ENCODE measurements at regions not wholly inside any gene's neighbourhood (a gene's known extent, or its start where the extent isn't known, plus 50 kb on each side); places are given as distances from the start of the nearest gene placed in this dataset.

DNA sequence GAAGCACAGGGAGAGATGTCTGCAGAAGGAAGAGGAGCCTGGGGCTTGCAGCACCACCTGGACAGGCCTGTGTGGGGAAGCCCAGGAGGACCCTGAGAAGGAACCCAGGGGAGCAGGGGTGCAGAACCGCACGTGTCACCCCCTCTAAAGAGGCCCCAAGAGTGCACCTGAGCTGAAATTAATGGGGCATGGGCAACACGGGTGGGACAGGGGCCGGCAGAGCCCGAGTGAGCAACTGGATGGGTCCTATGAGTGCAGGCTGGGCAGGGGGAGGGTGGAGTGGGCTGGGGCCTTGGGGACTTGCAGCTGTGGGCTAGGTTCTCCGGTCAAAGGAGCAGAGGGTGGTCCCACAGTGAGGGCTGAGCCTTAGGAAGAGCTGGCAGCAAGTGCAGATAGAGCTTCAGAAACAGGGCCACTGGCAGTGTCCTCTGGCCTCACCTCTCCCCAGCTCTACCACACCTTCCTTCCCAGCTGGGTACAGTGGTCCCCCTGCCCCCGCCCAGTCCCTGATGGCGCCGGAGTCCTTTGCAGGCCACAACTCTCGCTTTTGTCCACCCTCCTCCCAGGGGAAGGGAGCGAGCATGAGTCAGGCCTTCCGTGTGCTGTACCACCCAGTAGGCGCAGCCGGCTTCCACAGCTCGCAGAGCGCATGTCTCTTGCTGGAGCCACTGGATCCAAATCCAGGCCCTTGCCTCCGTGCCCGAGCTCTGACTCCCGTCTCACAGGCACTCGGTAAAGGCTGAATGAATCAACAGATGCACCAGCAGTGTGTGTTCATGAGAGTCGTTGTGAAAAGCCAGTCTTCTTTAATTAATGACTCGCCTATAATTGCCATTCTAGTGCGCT lies 131.6 kb downstream of the HMX1 start:
- Mint-ChIP-seq H3K4me3 (no peak overlapping the region), H3K27ac (no peak overlapping the region), H3K27me3 (no peaks in the 10 kb centered on the region), H3K4me1 (no peaks in the 10 kb centered on the region), H3K36me3 (no peaks in the 10 kb centered on the region), H3K9me3 (peaks cover 0 to 3% of the 10 kb centered on the region in 2 donors)
- DNase-seq, result no peak
- ATAC-seq (replicated peaks), result no peak

DNA sequence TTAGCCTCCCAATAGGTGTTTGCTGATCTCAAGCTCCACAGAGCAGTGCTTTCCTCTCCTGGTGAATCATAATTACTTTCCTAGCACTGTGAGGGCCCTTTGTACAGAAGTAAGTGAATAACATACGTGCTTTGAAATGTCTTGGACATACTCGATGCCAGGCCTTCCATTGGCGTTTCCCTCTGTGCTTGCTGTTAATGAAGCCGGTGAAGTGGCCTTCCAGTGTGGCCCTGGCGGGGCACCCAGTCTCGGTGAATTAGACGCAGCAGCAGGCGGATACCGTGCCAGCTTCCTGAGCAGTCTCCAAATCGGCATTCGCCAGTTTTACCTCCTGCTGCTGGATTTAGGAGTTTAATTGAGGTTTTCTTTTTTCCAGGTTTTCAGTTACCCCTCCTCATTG lies 132.3 kb downstream of the HMX1 start:
- H3K36me3 Mint-ChIP-seq, result no peaks in the 10 kb centered on the region
- no peak for ATAC-seq (replicated peaks)
- no peak for DNase-seq
- H3K27ac Mint-ChIP-seq, result no peak overlapping the region
- no peaks in the 10 kb centered on the region for H3K4me1 Mint-ChIP-seq
- H3K27me3 Mint-ChIP-seq, result no peaks in the 10 kb centered on the region
- peaks cover 0 to 6% of the 10 kb centered on the region in 2 donors for H3K9me3 Mint-ChIP-seq
- no peak overlapping the region for H3K4me3 Mint-ChIP-seq

DNA sequence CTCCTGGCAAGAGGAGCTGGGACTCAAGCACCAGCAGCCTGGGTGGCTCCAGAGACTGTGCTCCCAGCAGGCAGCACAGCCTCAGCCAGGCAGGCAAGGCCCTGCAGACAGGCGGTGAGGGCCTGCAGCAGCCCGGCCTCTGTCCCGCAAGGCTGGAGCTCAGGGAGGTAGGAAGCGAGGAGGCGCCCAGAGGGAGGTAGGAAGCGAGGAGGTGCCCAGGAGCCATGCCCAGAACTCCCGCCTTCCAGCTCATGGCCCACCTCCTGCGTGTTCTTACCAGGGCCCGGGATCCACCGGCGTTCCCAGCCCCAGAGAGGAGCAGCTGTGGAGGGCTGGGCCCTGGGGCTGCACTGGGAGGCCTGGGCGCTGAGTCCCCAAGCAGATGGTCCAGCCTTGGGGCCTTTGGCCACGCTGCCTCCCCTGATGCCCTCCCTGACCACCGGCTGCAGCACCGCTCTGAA lies 133.1 kb downstream of the HMX1 start:
- H3K36me3 Mint-ChIP-seq, result no peaks in the 10 kb centered on the region
- no peak for ATAC-seq (replicated peaks)
- H3K27me3 Mint-ChIP-seq, result no peaks in the 10 kb centered on the region
- no peak overlapping the region for H3K27ac Mint-ChIP-seq
- peaks cover 0 to 9% of the 10 kb centered on the region in 2 donors for H3K9me3 Mint-ChIP-seq
- no peak for DNase-seq
- H3K4me3 Mint-ChIP-seq, result no peak overlapping the region
- no peaks in the 10 kb centered on the region for H3K4me1 Mint-ChIP-seq

DNA sequence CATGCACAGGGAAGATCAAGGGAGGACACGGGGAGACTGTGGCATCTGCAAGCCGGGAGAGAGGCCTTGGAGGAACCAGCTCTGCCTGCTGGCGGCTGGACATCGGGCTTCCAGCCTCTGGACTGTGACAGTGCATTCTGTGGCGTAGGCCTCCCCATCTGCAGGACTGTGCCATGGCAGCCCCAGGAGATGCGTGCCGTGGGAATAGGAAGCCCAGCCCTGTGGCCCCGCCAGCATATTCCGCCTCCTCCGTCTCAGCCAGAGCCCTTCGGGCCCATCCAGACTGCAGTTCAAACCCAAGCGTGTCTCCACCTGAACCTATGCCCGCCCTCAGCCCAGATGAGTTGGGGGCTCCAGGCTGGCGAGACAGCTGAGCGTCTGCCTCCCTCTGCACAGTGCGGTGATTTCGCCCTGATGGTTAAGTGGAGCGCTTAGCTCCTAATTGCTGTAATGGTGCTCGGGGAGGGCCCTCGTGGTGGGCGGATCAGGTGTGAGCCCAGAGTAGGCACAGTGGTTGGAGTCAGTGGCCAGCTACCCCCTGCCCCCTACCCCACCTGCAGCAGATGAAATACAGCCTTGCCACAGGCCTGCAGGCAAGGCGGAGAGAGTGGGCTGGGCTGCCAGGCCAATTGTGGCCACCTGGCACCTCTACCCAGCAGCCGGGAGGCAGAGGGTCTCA lies 133.9 kb downstream of the HMX1 start:
- no peak for ATAC-seq (replicated peaks)
- Mint-ChIP-seq H3K9me3 (peaks cover 2 to 7% of the 10 kb centered on the region in 2 donors), H3K36me3 (no peaks in the 10 kb centered on the region), H3K4me3 (no peak overlapping the region), H3K27ac (no peak overlapping the region), H3K4me1 (no peaks in the 10 kb centered on the region), H3K27me3 (no peaks in the 10 kb centered on the region)
- DNase-seq, result no peak

DNA sequence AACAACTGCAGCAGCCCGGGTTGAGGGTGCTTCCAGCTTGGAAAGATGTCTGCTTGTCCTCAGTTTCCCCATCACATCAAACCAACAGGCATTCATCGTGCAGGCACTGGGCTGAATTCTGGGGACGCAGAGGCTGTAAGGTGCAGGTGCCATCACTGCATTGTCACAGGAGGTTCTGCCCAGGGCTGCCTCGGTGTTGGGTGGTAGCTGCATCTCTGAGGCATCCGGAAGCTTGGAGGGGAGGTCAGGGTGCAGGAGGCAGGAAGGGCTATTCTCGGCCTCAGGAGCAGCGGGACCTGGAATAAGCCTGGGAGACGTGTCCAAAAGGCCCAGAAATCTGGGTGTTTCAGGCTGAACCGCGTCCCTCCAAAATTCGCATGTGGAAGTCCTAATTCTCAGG lies 134.6 kb downstream of the HMX1 start:
- H3K9me3 Mint-ChIP-seq, result peaks cover 3 to 9% of the 10 kb centered on the region in 2 donors
- H3K27me3 Mint-ChIP-seq, result no peaks in the 10 kb centered on the region
- no peaks in the 10 kb centered on the region for H3K4me1 Mint-ChIP-seq
- no peak overlapping the region for H3K4me3 Mint-ChIP-seq
- no peaks in the 10 kb centered on the region for H3K36me3 Mint-ChIP-seq
- DNase-seq (no peak), ATAC-seq (replicated peaks) (no peak)
- no peak overlapping the region for H3K27ac Mint-ChIP-seq

DNA sequence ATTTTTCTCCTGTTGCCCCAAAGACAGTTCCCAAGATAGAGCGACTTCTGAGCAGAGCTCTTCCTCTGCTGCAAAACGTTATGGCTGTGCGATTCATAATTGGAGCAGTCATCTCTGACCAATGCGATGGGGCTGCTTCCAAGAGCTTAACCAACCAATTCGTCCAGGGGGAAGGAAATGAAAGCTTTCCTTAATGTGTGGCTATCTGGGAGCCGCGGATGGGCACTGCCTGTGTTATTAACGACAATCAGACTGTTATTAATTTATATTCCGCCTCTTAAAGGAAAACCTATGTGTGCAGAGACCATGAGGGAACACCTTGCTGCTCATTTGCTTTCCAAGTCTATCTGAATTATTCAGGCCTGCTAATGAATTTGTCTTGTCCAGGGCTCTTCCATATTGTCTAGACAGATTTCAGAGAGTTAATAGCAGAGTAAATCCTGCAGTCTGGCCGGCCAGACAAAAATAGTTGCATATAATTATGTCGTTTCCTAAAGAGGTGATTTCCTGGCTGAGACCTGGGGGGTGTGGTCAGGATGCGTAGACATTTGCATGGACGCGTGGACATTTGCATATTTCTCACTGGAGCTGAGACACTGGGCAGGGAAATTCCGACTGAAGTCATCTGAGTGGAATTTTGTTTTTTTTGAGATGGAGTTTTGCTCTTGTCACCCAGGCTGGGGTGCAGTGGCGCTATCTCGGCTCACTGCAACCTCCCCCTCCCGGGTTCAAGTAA lies 135.4 kb downstream of the HMX1 start:
- DNase-seq (no peak), ATAC-seq (replicated peaks) (no peak)
- Mint-ChIP-seq H3K4me3 (no peak overlapping the region), H3K27ac (no peak overlapping the region), H3K36me3 (no peaks in the 10 kb centered on the region), H3K27me3 (no peaks in the 10 kb centered on the region), H3K4me1 (no peaks in the 10 kb centered on the region), H3K9me3 (peaks cover 3 to 11% of the 10 kb centered on the region in 2 donors)

DNA sequence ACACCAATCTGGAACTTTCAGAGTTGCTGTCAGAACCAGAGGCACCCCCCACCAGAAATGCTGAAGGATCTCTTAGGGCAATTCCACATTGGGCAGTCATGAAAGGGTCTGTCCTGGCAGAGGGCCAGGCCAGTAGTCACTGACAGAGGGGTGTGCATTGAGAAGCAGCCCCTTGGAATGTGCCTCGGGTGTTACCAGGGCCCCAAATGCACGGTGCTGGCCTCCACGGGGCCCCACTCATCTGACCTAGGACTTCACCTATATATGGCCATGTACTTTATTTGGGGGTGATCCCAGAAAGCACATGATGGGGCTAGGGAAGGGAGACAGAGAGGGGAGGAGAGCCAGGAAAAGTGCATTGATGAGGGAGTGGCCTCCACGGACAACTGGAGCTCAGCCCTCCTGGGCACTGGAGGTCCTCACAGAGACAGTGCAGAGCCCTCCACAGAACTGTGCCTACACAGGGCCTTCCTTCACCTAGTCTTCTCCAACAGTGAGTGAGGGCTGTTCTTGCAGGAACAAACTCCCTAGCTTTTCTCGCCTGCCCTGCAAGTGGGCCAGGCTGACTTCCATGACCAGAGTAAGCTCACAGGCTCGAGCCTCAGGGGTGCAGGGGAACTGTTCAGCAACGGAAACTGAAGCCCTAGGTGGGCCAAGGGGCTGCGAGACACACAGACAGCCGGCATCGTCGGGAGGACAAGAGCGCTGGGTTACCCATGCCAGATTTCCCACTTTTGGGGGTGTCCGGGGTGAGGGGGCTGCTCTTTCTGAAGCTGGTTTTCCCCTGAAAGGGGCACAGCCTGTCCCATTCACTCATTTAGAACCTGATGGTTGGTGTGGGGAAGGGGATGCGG lies 136.2 kb downstream of the HMX1 start:
- Mint-ChIP-seq H3K27me3 (no peaks in the 10 kb centered on the region), H3K4me3 (no peak overlapping the region)
- ATAC-seq (replicated peaks), result no peak

DNA sequence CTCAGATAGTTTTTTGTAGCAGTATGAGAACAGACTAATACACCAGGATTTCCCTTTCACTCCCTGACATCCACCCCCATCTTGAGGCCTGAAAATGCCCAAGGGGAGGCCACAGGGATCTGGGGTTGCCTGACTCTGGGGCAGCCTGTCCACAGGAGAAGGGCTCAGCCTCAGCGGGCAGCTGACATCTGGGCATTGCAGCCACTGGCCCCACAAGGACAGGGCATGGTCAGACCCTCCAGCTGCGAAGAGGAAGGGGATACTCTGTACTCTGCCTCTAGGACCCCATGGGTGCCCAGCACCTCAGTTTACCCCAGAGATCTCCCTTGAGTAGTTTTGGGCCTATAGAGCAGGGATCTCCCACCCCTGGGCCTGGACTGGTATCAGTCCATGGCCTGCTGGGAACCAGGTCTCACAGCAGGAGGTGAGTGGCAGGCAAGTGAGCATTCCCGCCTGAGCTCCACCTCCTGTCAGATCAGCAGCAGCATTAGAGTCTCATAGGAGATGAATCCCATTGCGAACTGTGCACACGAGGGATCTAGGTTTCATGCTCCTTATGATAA lies 138.9 kb downstream of the HMX1 start:
- no peaks in the 10 kb centered on the region for H3K36me3 Mint-ChIP-seq
- ATAC-seq (replicated peaks) (no peak), DNase-seq (no peak)
- H3K4me1 Mint-ChIP-seq, result no peaks in the 10 kb centered on the region
- H3K9me3 Mint-ChIP-seq, result peaks cover 3 to 11% of the 10 kb centered on the region in 2 donors
- H3K4me3 Mint-ChIP-seq, result no peak overlapping the region
- H3K27ac Mint-ChIP-seq, result no peak overlapping the region
- no peaks in the 10 kb centered on the region for H3K27me3 Mint-ChIP-seq

More for the DNA sequence above, 136.2 kb downstream of the HMX1 start:
- no peak for DNase-seq
- Mint-ChIP-seq H3K9me3 (peaks cover 3 to 11% of the 10 kb centered on the region in 2 donors), H3K36me3 (no peaks in the 10 kb centered on the region), H3K4me1 (no peaks in the 10 kb centered on the region), H3K27ac (no peak overlapping the region)

DNA sequence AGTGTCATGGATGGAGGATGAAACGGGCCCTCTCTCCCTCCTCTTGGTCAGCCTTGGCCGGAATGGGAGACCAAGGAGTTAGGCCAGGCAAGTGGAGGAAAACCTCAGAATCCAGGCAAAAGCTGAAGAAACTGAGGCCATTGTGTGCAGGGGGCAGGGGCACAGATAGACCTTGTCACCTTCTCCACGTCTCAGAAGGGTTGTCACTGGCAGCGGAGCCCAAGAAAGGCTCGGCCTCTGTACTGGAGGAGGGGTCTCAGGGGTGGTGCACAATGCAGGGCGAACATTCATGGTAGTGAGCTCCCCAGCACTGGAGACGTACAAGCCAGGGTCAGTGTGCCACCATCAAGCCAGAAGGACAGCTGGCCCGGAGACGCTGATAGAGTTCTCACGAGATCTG lies 139.5 kb downstream of the CPZ start:
- Mint-ChIP-seq H3K4me1 (no peaks in the 10 kb centered on the region), H3K27me3 (no peaks in the 10 kb centered on the region), H3K27ac (no peak overlapping the region), H3K36me3 (no peaks in the 10 kb centered on the region), H3K4me3 (no peak overlapping the region), H3K9me3 (peaks cover 3 to 11% of the 10 kb centered on the region in 2 donors)
- no peak for DNase-seq
- no peak for ATAC-seq (replicated peaks)

DNA sequence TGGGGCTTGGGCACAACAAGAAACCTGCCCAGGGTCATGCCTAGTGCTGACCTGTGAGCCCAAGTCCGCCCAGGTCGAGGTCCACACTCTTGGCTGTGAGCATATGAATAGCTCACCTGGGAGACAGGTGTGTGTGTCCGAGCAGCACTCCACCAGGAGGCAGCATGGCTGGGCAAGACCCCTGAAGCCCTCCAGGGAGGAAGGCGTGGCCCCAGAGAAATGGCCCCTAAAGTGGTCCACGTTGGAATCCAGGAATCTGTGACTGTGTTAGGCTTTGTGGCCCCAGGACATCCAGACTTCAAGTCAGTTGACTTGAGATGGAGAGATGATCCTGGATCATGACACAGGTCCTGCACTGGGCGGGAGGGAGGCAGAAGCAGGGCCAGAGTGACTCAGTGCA lies 138.8 kb downstream of the CPZ start:
- Mint-ChIP-seq H3K36me3 (no peaks in the 10 kb centered on the region), H3K9me3 (peaks cover 3 to 11% of the 10 kb centered on the region in 2 donors), H3K4me1 (no peaks in the 10 kb centered on the region), H3K27ac (no peak overlapping the region), H3K4me3 (no peak overlapping the region), H3K27me3 (no peaks in the 10 kb centered on the region)
- DNase-seq (no peak), ATAC-seq (replicated peaks) (no peak)

DNA sequence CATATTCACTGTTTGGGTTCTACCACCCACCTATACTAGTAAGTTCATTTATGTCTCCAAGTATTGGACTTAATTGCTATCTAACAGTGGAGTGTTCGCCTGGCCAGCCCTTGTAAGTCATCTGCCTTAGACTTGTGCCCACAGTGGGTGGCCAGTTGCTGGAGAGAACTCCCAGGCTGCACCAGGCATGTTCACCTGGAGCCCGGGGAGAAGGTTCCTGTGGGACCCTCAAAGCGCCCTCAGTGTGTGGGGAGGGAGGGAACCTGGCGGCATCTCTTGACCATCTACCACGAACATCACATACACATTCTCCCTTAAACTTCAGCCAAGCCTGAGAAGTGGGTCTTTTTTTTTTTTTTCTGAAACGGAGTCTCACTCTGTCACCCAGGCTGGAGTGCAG lies 138.1 kb downstream of the CPZ start:
- ATAC-seq (replicated peaks) (no peak), DNase-seq (no peak)
- Mint-ChIP-seq H3K36me3 (no peaks in the 10 kb centered on the region), H3K4me3 (no peak overlapping the region), H3K4me1 (no peaks in the 10 kb centered on the region), H3K9me3 (peaks cover 3 to 11% of the 10 kb centered on the region in 2 donors), H3K27ac (no peak overlapping the region), H3K27me3 (no peaks in the 10 kb centered on the region)

DNA sequence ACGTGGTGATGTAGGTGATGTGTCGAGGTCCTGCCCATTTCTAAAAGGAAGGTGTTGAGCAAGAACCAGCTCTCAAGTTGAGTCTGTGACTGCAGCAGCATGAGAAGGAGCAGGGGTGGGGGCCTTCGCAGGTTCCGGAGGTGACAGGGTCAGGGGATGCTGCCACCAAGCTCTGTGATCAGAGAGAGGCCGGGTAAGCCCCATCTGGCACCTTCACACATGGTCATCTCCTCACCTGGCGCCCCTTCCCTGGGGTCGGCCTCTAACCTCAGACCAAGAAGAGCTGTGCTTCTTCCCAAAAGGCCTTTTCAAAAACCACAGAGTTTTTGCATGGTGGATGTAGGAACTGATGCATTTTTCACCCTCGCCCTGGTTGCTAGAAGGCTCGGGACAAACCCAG lies 137.6 kb downstream of the CPZ start:
- H3K27ac Mint-ChIP-seq, result no peak overlapping the region
- H3K4me1 Mint-ChIP-seq, result no peaks in the 10 kb centered on the region
- ATAC-seq (replicated peaks), result no peak
- no peak for DNase-seq
- H3K27me3 Mint-ChIP-seq, result no peaks in the 10 kb centered on the region
- H3K4me3 Mint-ChIP-seq, result no peak overlapping the region
- H3K9me3 Mint-ChIP-seq, result peaks cover 3 to 11% of the 10 kb centered on the region in 2 donors
- H3K36me3 Mint-ChIP-seq, result no peaks in the 10 kb centered on the region

DNA sequence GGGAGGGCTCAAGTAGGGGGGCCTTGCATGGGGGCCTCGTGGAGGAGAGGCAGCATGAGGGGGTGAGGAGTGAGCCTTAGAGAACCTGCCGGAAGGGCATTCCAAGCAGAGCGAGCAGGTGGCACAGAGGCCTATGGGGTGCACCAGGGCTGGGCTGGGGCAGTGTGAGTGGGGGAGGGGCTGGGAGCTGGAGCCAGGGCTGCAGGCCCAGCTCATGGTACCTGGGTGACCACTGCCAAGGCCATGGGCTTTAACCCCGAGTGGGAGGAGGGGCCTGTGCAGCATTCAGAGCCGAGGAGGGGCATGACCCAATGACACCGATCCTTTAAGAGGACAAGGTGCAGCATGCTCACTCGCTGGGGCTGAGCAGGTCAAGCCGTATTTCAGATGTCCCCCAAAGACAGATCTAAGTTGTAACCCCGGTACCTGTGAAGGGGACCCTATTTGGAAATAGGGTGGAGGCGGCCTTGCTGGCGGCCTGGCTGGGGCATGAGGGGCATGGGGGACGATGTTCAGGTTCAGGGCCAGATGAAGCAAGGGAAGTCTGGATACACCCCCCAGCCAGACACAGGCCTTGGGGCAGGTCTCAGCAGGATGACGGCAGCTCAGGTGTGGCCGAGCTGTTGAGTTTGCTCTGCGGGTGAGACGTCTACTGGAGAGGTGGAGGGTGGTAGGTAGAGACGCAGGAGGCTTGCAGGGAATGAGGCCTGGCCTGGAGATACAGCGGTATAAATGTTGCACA lies 137.0 kb downstream of the CPZ start:
- DNase-seq (no peak), ATAC-seq (replicated peaks) (no peak)
- Mint-ChIP-seq H3K4me1 (no peaks in the 10 kb centered on the region), H3K9me3 (peaks cover 3 to 10% of the 10 kb centered on the region in 2 donors), H3K27me3 (peaks cover 0 to 6% of the 10 kb centered on the region in 2 donors), H3K36me3 (no peaks in the 10 kb centered on the region), H3K27ac (no peak overlapping the region), H3K4me3 (no peak overlapping the region)
